GM20000 (cell line): ENCODE measurements at regions not wholly inside any gene's neighbourhood (a gene's known extent, or its start where the extent isn't known, plus 50 kb on each side); places are given as distances from the start of the nearest gene placed in this dataset.
"Not testable (repeated sequence)": the region's sequence is repeated elsewhere in the genome, so short reads cannot be mapped to it uniquely, and the experiment has no call there.

Experiments
- DNase-seq: peaks from one replicate; pipeline ENCODE4 v3.0.0; 2012; ENCODE audit warnings: low spot score
- CTCF ChIP-seq: IDR thresholded peaks from 2 replicates; pipeline ENCODE4 v1.5.1; 2012; ENCODE audit warnings: mild to moderate bottlenecking, control low read depth; ENCODE audit errors: extremely low read depth, missing control alignments

GRCh38 chr9:24009322-24009721, 183.3 kb upstream of the ELAVL2 start:
- no peak for DNase-seq
- TF ChIP-seq CTCF, result no peak

GRCh38 chr9:24007185-24007584, 181.1 kb upstream of the ELAVL2 start:
- no peak for DNase-seq
- TF ChIP-seq CTCF, result no peak

GRCh38 chr9:23991874-23992273, 165.8 kb upstream of the ELAVL2 start:
- not testable (repeated sequence) for DNase-seq

- no peak for TF ChIP-seq CTCF
These were observed 153.5 kb upstream of the ELAVL2 start for GRCh38 chr9:23979491-23979890.

GRCh38 chr9:23962101-23962500, 136.1 kb upstream of the ELAVL2 start:
- no peak for DNase-seq
- TF ChIP-seq CTCF, result no peak

More at GRCh38 chr9:23979491-23979890, 153.5 kb upstream of the ELAVL2 start:
- DNase-seq, result no peak

- DNase-seq, result no peak
- TF ChIP-seq CTCF, result no peak
These were observed 119.9 kb upstream of the ELAVL2 start for GRCh38 chr9:23945897-23946296.

GRCh38 chr9:23941051-23941450, 115.0 kb upstream of the ELAVL2 start:
- no peak for DNase-seq
- TF ChIP-seq CTCF, result no peak

GRCh38 chr9:23938908-23939307, 112.9 kb upstream of the ELAVL2 start:
- no peak for TF ChIP-seq CTCF

More at GRCh38 chr9:23938908-23939307, 112.9 kb upstream of the ELAVL2 start:
- no peak for DNase-seq
